HL-60 (cell line): ENCODE measurements at regions not wholly inside any gene's neighbourhood (a gene's known extent, or its start where the extent isn't known, plus 50 kb on each side); places are given as distances from the start of the nearest gene placed in this dataset.

ENCODE experiments used
- DNase-seq, 2 experiments: peaks; one replicate each; pipeline ENCODE4 v3.0.0-alpha.2; 2010 to 2020; ENCODE audit warnings: low read depth in 1 of 2, low spot score in 1 of 2
- H3K27ac ChIP-seq: fragments of 250-450 bp; sonication (Bioruptor Pico); replicated peaks from 2 replicates; pipeline ENCODE4 v1.5.1; 2020; ENCODE audit warnings: mild to moderate bottlenecking, moderate library complexity
- H3K27me3 ChIP-seq: fragments of 250-450 bp; sonication (Bioruptor Pico); 2 replicates; pipeline ENCODE4 v1.5.1; 2021; ENCODE audit warnings: mild to moderate bottlenecking, moderate library complexity; ENCODE audit not compliant: insufficient read depth, poor library complexity, severe bottlenecking
- H3K4me3 ChIP-seq: replicated peaks from 2 replicates; pipeline ENCODE4 v1.5.1; 2011; ENCODE audit warnings: mild to moderate bottlenecking, control low read depth, low read length; ENCODE audit not compliant: insufficient read depth
- GABPA ChIP-seq: IDR thresholded peaks from 2 replicates; pipeline ENCODE4 v1.6.1; 2012; ENCODE audit warnings: low read depth
- POLR2AphosphoS5 ChIP-seq: IDR thresholded peaks from 2 replicates; pipeline ENCODE4 v1.6.1; 2012; ENCODE audit warnings: low read depth
- SPI1 ChIP-seq: IDR thresholded peaks from 2 replicates; pipeline ENCODE4 v1.6.1; 2012; ENCODE audit warnings: low read depth, mild to moderate bottlenecking, borderline replicate concordance
- TF ChIP-seq, protein P1 (sequence below): IDR thresholded peaks from one replicate; pipeline ENCODE4 v1.5.1; 2011; ENCODE audit warnings: low read length, control low read depth, inconsistent platforms; ENCODE audit not compliant: insufficient read depth
- TF ChIP-seq, protein P2 (sequence below): IDR thresholded peaks from 2 replicates; pipeline ENCODE4 v1.6.1; 2012; ENCODE audit warnings: low read depth; ENCODE audit not compliant: insufficient replicate concordance

DNA sequence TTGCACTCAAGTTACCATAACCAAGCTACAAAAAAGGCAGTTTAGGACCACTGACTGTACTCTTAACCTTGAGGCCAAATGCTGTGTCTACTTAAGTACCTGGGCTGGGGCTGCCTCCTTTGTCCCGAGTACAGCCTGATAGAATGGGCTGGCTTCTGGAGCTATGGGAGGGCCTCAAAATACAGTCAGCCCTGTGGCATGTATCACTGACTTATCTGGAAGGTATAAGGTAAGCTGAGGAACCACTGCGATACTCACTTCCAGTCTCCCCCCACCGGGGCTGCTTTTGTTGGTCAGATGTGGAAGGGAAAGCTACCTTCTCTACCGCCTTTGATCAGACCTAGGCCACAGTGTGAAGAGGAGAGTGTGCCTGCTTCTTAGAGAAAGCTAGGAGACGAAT lies 404.8 kb downstream of the ARHGEF28 start:
- no peak for DNase-seq
- Histone ChIP-seq H3K27ac (no peak overlapping the region), H3K27me3 (no peaks in the 10 kb centered on the region), H3K4me3 (no peak overlapping the region)
- TF ChIP-seq, protein P1, sequence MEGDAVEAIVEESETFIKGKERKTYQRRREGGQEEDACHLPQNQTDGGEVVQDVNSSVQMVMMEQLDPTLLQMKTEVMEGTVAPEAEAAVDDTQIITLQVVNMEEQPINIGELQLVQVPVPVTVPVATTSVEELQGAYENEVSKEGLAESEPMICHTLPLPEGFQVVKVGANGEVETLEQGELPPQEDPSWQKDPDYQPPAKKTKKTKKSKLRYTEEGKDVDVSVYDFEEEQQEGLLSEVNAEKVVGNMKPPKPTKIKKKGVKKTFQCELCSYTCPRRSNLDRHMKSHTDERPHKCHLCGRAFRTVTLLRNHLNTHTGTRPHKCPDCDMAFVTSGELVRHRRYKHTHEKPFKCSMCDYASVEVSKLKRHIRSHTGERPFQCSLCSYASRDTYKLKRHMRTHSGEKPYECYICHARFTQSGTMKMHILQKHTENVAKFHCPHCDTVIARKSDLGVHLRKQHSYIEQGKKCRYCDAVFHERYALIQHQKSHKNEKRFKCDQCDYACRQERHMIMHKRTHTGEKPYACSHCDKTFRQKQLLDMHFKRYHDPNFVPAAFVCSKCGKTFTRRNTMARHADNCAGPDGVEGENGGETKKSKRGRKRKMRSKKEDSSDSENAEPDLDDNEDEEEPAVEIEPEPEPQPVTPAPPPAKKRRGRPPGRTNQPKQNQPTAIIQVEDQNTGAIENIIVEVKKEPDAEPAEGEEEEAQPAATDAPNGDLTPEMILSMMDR, result no peak
- TF ChIP-seq SPI1, result no peak
- TF ChIP-seq, protein P2, sequence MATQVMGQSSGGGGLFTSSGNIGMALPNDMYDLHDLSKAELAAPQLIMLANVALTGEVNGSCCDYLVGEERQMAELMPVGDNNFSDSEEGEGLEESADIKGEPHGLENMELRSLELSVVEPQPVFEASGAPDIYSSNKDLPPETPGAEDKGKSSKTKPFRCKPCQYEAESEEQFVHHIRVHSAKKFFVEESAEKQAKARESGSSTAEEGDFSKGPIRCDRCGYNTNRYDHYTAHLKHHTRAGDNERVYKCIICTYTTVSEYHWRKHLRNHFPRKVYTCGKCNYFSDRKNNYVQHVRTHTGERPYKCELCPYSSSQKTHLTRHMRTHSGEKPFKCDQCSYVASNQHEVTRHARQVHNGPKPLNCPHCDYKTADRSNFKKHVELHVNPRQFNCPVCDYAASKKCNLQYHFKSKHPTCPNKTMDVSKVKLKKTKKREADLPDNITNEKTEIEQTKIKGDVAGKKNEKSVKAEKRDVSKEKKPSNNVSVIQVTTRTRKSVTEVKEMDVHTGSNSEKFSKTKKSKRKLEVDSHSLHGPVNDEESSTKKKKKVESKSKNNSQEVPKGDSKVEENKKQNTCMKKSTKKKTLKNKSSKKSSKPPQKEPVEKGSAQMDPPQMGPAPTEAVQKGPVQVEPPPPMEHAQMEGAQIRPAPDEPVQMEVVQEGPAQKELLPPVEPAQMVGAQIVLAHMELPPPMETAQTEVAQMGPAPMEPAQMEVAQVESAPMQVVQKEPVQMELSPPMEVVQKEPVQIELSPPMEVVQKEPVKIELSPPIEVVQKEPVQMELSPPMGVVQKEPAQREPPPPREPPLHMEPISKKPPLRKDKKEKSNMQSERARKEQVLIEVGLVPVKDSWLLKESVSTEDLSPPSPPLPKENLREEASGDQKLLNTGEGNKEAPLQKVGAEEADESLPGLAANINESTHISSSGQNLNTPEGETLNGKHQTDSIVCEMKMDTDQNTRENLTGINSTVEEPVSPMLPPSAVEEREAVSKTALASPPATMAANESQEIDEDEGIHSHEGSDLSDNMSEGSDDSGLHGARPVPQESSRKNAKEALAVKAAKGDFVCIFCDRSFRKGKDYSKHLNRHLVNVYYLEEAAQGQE, result no peak
- no peak for TF ChIP-seq POLR2AphosphoS5
- TF ChIP-seq GABPA, result no peak

DNA sequence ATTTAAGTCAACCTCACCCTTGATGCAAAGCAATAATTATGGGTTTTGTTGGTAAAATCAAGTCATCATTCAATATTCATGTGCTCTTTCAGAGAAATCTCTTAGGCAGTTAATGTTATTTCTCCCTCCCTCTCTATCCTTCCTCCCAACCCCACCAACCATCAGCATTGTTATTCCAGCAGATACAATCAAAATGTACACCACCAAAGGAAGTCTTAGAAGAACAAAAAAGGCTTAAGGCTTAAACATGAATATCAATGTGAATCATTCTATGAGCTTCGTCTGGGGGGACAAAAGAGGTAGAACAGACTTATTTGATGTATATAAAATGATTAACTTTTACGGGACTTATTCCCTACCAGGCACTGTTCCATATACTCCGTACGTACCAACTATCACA lies 404.4 kb downstream of the ARHGEF28 start:
- TF ChIP-seq, protein P1, result no peak
- TF ChIP-seq GABPA (no peak), SPI1 (no peak), POLR2AphosphoS5 (no peak)
- Histone ChIP-seq H3K4me3 (no peak overlapping the region), H3K27me3 (no peaks in the 10 kb centered on the region), H3K27ac (no peak overlapping the region)
- DNase-seq, result no peak

DNA sequence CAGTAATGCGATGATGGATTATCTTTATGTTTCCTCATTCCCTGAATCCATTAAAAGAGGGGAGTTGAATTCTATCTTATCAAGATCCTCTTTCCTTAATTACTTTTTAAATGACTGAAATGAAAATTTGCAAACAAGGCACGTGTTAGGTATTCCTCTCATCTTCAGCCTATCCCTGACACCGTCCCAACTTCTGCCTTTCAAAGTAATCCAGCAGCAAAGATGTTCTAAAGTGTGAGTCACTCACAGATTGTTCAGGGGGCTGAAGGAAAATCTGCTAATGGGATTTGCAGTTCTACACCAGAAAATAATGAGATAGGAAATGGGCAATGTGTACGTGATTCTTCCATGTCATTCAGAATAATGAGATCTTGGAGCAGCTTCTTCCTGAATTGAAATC lies 403.0 kb downstream of the ARHGEF28 start:
- Histone ChIP-seq H3K4me3 (no peak overlapping the region), H3K27ac (no peak overlapping the region), H3K27me3 (no peaks in the 10 kb centered on the region)
- DNase-seq, result no peak
- TF ChIP-seq SPI1, result no peak
- TF ChIP-seq POLR2AphosphoS5, result no peak
- TF ChIP-seq, protein P2, result no peak
- no peak for TF ChIP-seq GABPA
- TF ChIP-seq, protein P1, result no peak

DNA sequence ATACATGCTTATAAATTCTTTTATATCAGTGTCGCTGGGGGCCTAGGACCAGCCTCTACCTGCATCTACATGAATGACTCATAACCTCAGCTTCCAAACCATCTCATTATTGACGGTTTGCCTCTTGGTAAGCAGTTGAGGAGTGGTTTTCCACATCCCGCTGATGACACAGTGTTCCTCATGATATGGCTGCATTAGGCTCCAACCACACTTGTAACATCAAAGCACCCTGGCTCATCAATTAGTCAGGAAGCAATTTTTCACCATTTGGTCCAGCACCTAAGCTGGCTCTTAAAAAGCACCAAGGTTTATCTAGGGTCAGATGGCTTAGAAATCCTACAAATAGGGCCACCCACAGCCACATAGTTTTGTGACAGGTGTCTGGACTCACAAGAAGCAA lies 402.4 kb downstream of the ARHGEF28 start:
- H3K27ac ChIP-seq, result no peak overlapping the region
- H3K27me3 ChIP-seq, result no peaks in the 10 kb centered on the region
- DNase-seq, result no peak
- no peak overlapping the region for H3K4me3 ChIP-seq
- TF ChIP-seq GABPA, result no peak
- TF ChIP-seq, protein P1, result no peak
- no peak for TF ChIP-seq SPI1
- TF ChIP-seq POLR2AphosphoS5, result no peak
- TF ChIP-seq, protein P2, result no peak
